NCI-H1436 treated with DMSO at 0.1 percent for 48 hours (cell line): ENCODE measurements at regions not wholly inside any gene's neighbourhood (a gene's known extent, or its start where the extent isn't known, plus 50 kb on each side); places are given as distances from the start of the nearest gene placed in this dataset.

Source experiments
- DNase-seq: peaks from one replicate; lab custom pipeline; 2025; lab: John Stamatoyannopoulos, UW

DNA sequence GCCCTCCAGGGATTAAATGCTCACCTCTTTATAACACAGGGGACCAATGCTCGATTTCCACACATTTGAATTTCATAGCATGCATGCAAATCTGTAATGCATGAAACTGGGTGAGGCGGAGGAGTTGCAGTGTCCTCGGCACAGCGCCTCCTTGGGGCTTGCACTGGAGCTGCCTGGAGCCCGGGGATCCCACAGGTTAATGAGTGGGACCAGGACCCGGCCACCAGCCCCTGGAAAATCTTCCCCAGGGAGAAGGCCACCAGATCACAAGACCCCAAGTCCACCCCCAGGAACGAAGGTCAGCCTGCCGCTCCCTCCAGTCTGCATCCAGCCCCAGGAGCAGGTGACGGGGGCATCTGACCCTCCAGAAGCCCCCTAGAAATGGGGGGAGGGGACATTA lies 119.1 kb downstream of the MN1 start:
- no peak for DNase-seq

DNA sequence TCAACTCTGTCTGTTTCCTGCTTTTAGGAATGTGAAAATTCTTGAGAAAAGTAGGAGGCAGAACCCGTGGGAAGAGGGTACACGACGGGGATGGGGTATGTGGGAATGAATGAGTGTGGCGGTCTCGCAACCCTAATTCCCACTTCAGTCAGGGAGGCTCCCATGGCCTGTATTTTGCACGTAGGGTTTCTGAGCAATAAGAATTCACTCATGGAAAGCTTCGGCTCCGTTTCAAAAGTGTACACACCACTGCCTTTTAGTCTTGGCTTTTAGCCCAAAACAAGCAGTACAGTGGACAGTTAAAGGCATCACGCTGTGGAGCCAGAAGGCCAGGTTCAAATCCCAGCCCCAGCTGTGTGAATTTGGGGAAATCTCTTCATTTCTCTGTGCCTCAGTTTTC lies 116.7 kb downstream of the MN1 start:
- no peak for DNase-seq

- no peak for DNase-seq
Measured at GRCh38 chr22:27685515-27685914, 116.0 kb downstream of the MN1 start.

DNA sequence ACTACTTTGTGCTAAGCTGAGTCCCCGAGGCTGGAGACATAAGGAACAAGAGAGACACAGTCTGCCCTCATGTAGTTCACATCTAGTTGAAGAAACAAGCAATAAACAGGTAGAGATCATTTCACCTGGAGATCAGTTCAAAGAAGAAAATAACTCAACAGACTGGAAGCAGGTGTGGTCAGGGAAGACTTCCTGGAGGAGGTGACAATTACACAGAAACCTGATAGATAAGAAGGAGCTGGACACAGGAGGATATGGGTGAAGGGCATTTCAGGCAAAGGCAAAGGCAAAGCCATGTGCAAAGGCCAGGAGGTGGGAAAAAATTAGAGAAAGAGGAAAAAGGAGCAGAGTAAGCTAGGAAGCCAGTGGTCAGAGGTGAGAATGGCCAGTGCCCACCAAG lies 115.6 kb downstream of the MN1 start:
- no peak for DNase-seq

DNA sequence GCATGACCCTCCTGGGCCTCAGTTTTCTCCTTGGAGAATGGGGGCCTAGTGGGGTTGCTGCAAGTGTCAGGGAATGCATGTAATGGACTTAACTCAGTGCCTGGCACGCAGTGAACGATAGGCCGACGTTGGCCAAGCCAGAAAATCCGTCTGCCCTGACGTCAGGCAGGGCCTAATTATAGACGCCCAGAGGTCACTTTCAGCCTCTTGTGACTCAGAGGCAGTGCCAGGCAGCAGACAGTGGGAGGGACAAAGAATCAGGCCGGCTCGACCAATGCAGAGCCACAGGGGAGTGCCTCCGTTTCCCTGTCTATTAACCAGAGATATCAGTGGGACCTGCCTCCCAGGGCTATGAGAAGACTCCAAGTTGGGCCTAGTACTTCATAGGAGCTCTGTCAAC lies 115.0 kb downstream of the MN1 start:
- DNase-seq: no peak

- DNase-seq: no peak
Measured at GRCh38 chr22:27687984-27688545, 113.5 kb downstream of the MN1 start.

- no peak for DNase-seq
Measured at GRCh38 chr22:27689664-27690063, 111.9 kb downstream of the MN1 start.

DNA sequence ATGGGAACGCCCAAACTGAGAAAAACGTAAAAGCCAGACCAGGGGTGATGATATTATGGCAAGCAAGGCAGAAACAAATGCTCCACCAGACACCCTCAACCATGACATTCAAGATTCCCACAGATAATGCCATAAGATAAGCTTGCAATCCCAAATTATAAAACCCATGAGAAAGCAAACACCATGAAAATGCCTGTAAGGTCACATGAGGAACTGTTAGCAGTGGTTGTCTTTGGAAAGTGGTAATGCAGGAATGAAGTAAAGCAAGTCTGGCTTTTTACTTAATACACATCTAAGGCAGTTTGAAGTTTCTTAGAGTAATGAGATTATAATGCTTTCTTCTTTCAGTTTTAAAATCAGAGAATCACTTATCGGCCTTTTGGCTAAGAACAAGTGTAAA lies 111.0 kb downstream of the MN1 start:
- no peak for DNase-seq

DNA sequence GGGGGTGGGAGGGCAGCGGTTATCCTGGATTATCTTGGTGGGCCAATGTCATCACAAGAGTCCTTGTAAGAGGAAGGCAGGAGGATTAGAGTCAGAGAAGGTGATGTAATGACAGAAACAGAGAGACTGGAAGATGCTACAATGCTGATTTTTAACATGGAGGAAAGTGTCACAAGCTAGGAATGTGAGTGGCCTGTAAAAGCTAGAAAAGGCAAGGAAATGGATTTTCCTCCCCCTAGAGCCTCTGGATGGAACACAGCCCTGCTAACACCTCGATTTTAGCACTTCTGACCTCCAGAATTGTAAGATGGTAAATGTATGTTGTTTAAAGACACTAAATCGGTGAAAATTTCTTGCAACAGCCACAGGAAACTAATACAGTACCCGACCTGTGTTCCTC lies 109.3 kb downstream of the MN1 start:
- DNase-seq: no peak

- no peak for DNase-seq
Measured at GRCh38 chr22:27695925-27696324, 105.6 kb downstream of the MN1 start.

DNA sequence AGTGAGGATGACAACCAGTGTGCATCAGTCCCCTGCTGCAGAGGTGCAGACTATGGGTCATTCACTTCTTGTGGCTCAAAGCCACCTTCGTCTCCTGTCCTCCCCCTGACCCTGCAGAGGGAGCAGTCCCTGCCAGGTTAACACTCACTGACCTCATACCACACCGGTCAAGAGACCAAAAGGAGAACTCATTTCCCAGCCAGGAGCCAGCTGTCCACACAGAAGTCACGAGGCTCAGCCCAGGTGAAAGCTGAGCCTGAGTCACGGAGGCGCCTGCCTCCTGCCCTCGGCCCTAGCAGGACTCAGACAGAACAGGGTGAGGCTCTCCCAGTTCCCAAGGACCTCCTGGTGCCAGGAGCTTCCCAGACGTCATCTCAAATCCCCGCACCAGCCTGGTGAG lies 103.7 kb downstream of the MN1 start:
- DNase-seq: no peak
